GM19372 (cell line): ENCODE measurements at regions not wholly inside any gene's neighbourhood (a gene's known extent, or its start where the extent isn't known, plus 50 kb on each side); places are given as distances from the start of the nearest gene placed in this dataset.

ENCODE experiments used
- ATAC-seq: cut with Tn5 transposase; IDR thresholded peaks from one replicate; pipeline ENCODE4 v1.9.1; 2021; ENCODE audit warnings: mild to moderate bottlenecking, low read depth, moderate library complexity; ENCODE audit not compliant: unreplicated experiment

DNA sequence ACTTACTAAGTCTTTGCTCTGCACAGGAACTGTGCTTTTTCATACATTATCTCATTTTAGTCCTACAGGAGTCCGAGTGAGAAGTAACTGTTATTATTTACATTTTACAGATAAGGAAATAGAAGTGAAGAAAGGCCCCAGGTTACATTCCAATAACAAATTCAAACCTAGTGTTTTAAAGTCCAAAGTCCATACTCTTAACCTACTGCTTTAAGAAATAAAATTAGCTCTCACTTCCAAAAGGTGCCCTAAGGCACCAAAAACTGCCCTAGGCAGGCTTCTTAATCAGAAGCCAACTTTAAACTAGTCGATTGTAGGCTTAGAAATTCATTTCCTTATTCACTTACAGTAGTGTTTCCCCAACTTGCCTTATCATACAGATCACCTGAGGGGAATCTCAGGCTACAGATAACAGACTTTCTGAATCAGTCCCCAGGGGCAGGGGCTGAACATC lies 555.9 kb downstream of the DIAPH3 start:
- ATAC-seq, result no peak

DNA sequence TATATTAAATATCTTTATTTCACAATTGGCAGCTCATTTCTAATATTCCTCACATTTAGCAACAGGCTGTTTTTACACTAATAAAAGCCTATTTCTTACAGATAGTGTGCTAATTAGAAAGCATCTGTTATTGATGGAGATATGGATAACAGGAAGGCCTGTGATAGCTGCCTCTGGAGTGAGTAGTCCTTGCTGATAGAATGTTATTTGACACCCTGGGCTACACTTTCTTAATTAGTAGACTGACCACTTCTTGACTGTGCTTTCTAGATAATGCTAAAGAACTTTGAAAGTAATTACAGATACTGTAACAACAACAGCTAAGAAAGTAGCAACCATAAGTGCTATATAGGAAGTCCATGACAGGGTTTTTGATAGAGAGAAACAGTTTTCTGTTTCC lies 554.3 kb downstream of the DIAPH3 start:
- no peak for ATAC-seq
